RWPE2 (cell line): ENCODE measurements at regions not wholly inside any gene's neighbourhood (a gene's known extent, or its start where the extent isn't known, plus 50 kb on each side); places are given as distances from the start of the nearest gene placed in this dataset.

Experiments used
- ATAC-seq: fragments of 200-7000 bp; cut with Tn5 transposase; 3 replicates; pipeline ENCODE4 v1.9.1; 2021; ENCODE audit warnings: low read depth
- DNase-seq: peaks from one replicate; pipeline ENCODE4 v3.0.0-alpha.2; 2020; ENCODE audit warnings: low spot score
- H3K27ac ChIP-seq: fragments of 450-650 bp; 2 replicates; pipeline ENCODE4 v1.5.1; 2017; ENCODE audit warnings: mild to moderate bottlenecking; ENCODE audit not compliant: poor library complexity, severe bottlenecking
- H3K27me3 ChIP-seq: fragments of 250-450 bp; sonication (Bioruptor Pico); 2 replicates; pipeline ENCODE4 v1.5.1; 2021; ENCODE audit warnings: mild to moderate bottlenecking, moderate library complexity; ENCODE audit not compliant: insufficient read depth, poor library complexity, severe bottlenecking
- H3K36me3 ChIP-seq: fragments of 250-450 bp; sonication (Bioruptor Pico); 2 replicates; pipeline ENCODE4 v1.5.1; 2020; ENCODE audit warnings: low read depth, mild to moderate bottlenecking, moderate library complexity
- H3K4me1 ChIP-seq: fragments of 250-450 bp; sonication (Bioruptor Pico); 2 replicates; pipeline ENCODE4 v1.5.1; 2021; ENCODE audit warnings: mild to moderate bottlenecking, moderate library complexity; ENCODE audit not compliant: insufficient read depth, poor library complexity, severe bottlenecking
- H3K4me3 ChIP-seq: fragments of 250-450 bp; sonication (Bioruptor Pico); 2 replicates; pipeline ENCODE4 v1.5.1; 2021; ENCODE audit warnings: mild to moderate bottlenecking, moderate library complexity; ENCODE audit not compliant: severe bottlenecking
- H3K9me3 ChIP-seq: fragments of 250-450 bp; sonication (Bioruptor Pico); 2 replicates; pipeline ENCODE4 v1.5.1; 2021; ENCODE audit warnings: mild to moderate bottlenecking, moderate library complexity; ENCODE audit not compliant: severe bottlenecking
- CTCF ChIP-seq: fragments of 450-650 bp; IDR thresholded peaks from one replicate; pipeline ENCODE4 v1.5.1; 2017; ENCODE audit warnings: mild to moderate bottlenecking, moderate library complexity; ENCODE audit not compliant: poor library complexity, severe bottlenecking

- DNase-seq, result no peak
These were observed 697.2 kb downstream of the HDGFL1 start for GRCh38 chr6:23266536-23266935.

GRCh38 chr6:23267651-23268050, 698.3 kb downstream of the HDGFL1 start:
- no peaks in the 10 kb centered on the region for H3K4me1 ChIP-seq
- ATAC-seq (no peak), DNase-seq (no peak)
- H3K9me3 ChIP-seq, result no peaks in the 10 kb centered on the region
- no peak overlapping the region for H3K27ac ChIP-seq
- H3K27me3 ChIP-seq, result no peaks in the 10 kb centered on the region
- no peak for TF ChIP-seq CTCF
- no peaks in the 10 kb centered on the region for H3K36me3 ChIP-seq
- H3K4me3 ChIP-seq, result no peak overlapping the region

More at GRCh38 chr6:23266536-23266935, 697.2 kb downstream of the HDGFL1 start:
- no peak for ATAC-seq
- Histone ChIP-seq H3K27me3 (no peaks in the 10 kb centered on the region), H3K4me3 (no peak overlapping the region), H3K27ac (no peak overlapping the region), H3K4me1 (no peaks in the 10 kb centered on the region), H3K9me3 (no peaks in the 10 kb centered on the region), H3K36me3 (no peaks in the 10 kb centered on the region)
- no peak for TF ChIP-seq CTCF

GRCh38 chr6:23268348-23268747, 699.0 kb downstream of the HDGFL1 start:
- Histone ChIP-seq H3K9me3 (no peaks in the 10 kb centered on the region), H3K27ac (no peak overlapping the region), H3K4me3 (no peak overlapping the region), H3K4me1 (no peaks in the 10 kb centered on the region), H3K36me3 (no peaks in the 10 kb centered on the region), H3K27me3 (no peaks in the 10 kb centered on the region)
- no peak for TF ChIP-seq CTCF
- no peak for ATAC-seq
- DNase-seq, result no peak

- H3K27ac ChIP-seq, result no peak overlapping the region
- no peak for TF ChIP-seq CTCF
- no peaks in the 10 kb centered on the region for H3K36me3 ChIP-seq
- no peak for DNase-seq
- ATAC-seq, result no peak
- H3K4me3 ChIP-seq, result no peak overlapping the region
- H3K9me3 ChIP-seq, result no peaks in the 10 kb centered on the region
- H3K4me1 ChIP-seq, result no peaks in the 10 kb centered on the region
- H3K27me3 ChIP-seq, result no peaks in the 10 kb centered on the region
These were observed 700.1 kb downstream of the HDGFL1 start for GRCh38 chr6:23269436-23269835.

- ATAC-seq, result no peak
- no peaks in the 10 kb centered on the region for H3K36me3 ChIP-seq
- no peak overlapping the region for H3K27ac ChIP-seq
- H3K27me3 ChIP-seq, result no peaks in the 10 kb centered on the region
- no peaks in the 10 kb centered on the region for H3K4me1 ChIP-seq
- H3K9me3 ChIP-seq, result no peaks in the 10 kb centered on the region
- TF ChIP-seq CTCF, result no peak
- H3K4me3 ChIP-seq, result no peak overlapping the region
- DNase-seq, result no peak
These were observed 703.2 kb downstream of the HDGFL1 start for GRCh38 chr6:23272536-23272935.
